ENCODE measurements at regions not wholly inside any gene's neighbourhood (a gene's known extent, or its start where the extent isn't known, plus 50 kb on each side); places are given as distances from the start of the nearest gene placed in this dataset.

DNA sequence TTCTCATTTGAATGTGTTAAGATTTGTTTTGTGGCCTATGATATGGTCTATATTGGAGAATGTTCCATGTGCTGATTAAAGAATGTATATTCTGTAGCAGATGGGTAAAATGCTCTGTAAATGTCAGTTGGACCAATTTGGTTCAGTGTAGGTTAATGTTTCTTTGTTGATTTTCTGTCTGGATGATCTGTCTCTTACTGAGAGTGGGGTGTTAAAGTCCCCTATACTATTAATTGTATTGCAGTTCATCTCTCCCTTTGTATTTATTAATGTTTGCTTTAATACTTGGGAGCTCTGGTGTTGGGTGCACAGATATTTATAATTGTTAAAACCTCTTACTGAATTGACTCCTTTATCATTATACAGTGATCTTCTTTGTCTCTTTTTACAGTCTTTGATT is 584.5 kb downstream of the NUF2 start:
- TF ChIP-seq POLR2AphosphoS5 (IDR thresholded peaks at IDR 0.05; ENCODE audit: low read depth, low read length) (no peak), POLR2A (IDR thresholded peaks at IDR 0.05; ENCODE audit: low read depth, low read length) (no peak)

Measured in GM12892 (cell line).